ENCODE measurements at regions not wholly inside any gene's neighbourhood (a gene's known extent, or its start where the extent isn't known, plus 50 kb on each side); places are given as distances from the start of the nearest gene placed in this dataset.

- Histone ChIP-seq H3K27me3 (ENCODE audit: insufficient read depth, low read length) (no peaks in the 10 kb centered on the region), H3K79me2 (ENCODE audit: insufficient read depth, low read length) (no peaks in the 10 kb centered on the region), H3K4me3 (replicated peaks in 1 of 2; ENCODE audit: low read depth in 1 of 2, low read length in 2 of 2) (no peak overlapping the region), H2AFZ (ENCODE audit: low read depth, low read length, poor library complexity, severe bottlenecking) (no peak overlapping the region), H3K9me3 (ENCODE audit: control insufficient read depth in 1 of 2, insufficient read depth in 1 of 2, low read depth in 1 of 2, low read length in 2 of 2) (peaks cover 3 to 27% of the 10 kb centered on the region in 2 experiments; a peak in 1 of 4 replicates), H3K36me3 (ENCODE audit: control insufficient read depth in 1 of 2, insufficient read depth in 2 of 2, low read length in 2 of 2) (no peaks in the 10 kb centered on the region), H3K4me2 (ENCODE audit: low read length) (no peak overlapping the region), H3K27ac (ENCODE audit: low read depth, low read length) (no peak overlapping the region), H4K20me1 (ENCODE audit: insufficient read depth) (no peaks in the 10 kb centered on the region), H3K9ac (ENCODE audit: low read length) (no peak overlapping the region), H3K9me2 (ENCODE audit: insufficient read depth) (no peaks in the 10 kb centered on the region), H3K4me1 (ENCODE audit: control insufficient read depth in 1 of 2, insufficient read depth in 2 of 2, low read length in 2 of 2) (no peaks in the 10 kb centered on the region)
- no TSS peak for BruUV-seq (replicated peaks)
- POLR2A ChIA-PET: no interaction called here
- intact Hi-C loops (cut with micrococcal nuclease): no loop called here
- DNase-seq (ENCODE audit: low read depth, low spot score): no peak
- TF ChIP-seq SRF (IDR thresholded peaks at IDR 0.05; ENCODE audit: low read depth): no peak
- TF ChIP-seq JUND (IDR thresholded peaks at IDR 0.05): no peak
- TF ChIP-seq RAD21 (IDR thresholded peaks at IDR 0.05; ENCODE audit: low read depth): no peak
- TF ChIP-seq TCF7L2 (IDR thresholded peaks at IDR 0.05; ENCODE audit: borderline replicate concordance, extremely low read depth, insufficient read depth, insufficient read length): no peak
- TF ChIP-seq, protein P1, sequence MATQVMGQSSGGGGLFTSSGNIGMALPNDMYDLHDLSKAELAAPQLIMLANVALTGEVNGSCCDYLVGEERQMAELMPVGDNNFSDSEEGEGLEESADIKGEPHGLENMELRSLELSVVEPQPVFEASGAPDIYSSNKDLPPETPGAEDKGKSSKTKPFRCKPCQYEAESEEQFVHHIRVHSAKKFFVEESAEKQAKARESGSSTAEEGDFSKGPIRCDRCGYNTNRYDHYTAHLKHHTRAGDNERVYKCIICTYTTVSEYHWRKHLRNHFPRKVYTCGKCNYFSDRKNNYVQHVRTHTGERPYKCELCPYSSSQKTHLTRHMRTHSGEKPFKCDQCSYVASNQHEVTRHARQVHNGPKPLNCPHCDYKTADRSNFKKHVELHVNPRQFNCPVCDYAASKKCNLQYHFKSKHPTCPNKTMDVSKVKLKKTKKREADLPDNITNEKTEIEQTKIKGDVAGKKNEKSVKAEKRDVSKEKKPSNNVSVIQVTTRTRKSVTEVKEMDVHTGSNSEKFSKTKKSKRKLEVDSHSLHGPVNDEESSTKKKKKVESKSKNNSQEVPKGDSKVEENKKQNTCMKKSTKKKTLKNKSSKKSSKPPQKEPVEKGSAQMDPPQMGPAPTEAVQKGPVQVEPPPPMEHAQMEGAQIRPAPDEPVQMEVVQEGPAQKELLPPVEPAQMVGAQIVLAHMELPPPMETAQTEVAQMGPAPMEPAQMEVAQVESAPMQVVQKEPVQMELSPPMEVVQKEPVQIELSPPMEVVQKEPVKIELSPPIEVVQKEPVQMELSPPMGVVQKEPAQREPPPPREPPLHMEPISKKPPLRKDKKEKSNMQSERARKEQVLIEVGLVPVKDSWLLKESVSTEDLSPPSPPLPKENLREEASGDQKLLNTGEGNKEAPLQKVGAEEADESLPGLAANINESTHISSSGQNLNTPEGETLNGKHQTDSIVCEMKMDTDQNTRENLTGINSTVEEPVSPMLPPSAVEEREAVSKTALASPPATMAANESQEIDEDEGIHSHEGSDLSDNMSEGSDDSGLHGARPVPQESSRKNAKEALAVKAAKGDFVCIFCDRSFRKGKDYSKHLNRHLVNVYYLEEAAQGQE (IDR thresholded peaks at IDR 0.05; ENCODE audit: low read depth): no peak
- no peak for TF ChIP-seq POLR2AphosphoS5 (IDR thresholded peaks at IDR 0.05; ENCODE audit: low read depth, low read length)
- TF ChIP-seq SP1 (IDR thresholded peaks at IDR 0.05; ENCODE audit: low read depth): no peak
- TF ChIP-seq EGR1 (IDR thresholded peaks at IDR 0.05; ENCODE audit: low read depth): no peak
- TF ChIP-seq, protein P2, sequence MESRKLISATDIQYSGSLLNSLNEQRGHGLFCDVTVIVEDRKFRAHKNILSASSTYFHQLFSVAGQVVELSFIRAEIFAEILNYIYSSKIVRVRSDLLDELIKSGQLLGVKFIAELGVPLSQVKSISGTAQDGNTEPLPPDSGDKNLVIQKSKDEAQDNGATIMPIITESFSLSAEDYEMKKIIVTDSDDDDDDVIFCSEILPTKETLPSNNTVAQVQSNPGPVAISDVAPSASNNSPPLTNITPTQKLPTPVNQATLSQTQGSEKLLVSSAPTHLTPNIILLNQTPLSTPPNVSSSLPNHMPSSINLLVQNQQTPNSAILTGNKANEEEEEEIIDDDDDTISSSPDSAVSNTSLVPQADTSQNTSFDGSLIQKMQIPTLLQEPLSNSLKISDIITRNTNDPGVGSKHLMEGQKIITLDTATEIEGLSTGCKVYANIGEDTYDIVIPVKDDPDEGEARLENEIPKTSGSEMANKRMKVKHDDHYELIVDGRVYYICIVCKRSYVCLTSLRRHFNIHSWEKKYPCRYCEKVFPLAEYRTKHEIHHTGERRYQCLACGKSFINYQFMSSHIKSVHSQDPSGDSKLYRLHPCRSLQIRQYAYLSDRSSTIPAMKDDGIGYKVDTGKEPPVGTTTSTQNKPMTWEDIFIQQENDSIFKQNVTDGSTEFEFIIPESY (IDR thresholded peaks at IDR 0.05; ENCODE audit: extremely low read depth, insufficient replicate concordance, low read length): no peak
- TF ChIP-seq, protein P3, sequence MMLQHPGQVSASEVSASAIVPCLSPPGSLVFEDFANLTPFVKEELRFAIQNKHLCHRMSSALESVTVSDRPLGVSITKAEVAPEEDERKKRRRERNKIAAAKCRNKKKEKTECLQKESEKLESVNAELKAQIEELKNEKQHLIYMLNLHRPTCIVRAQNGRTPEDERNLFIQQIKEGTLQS (IDR thresholded peaks at IDR 0.05): no peak
- TF ChIP-seq ZNF274 (IDR thresholded peaks at IDR 0.05; ENCODE audit: low read depth, low read length): no peak
- no peak for TF ChIP-seq CEBPB (IDR thresholded peaks at IDR 0.05; ENCODE audit: low read depth)
- TF ChIP-seq EZH2 (IDR thresholded peaks at IDR 0.05): no peak
- TF ChIP-seq, protein P4, sequence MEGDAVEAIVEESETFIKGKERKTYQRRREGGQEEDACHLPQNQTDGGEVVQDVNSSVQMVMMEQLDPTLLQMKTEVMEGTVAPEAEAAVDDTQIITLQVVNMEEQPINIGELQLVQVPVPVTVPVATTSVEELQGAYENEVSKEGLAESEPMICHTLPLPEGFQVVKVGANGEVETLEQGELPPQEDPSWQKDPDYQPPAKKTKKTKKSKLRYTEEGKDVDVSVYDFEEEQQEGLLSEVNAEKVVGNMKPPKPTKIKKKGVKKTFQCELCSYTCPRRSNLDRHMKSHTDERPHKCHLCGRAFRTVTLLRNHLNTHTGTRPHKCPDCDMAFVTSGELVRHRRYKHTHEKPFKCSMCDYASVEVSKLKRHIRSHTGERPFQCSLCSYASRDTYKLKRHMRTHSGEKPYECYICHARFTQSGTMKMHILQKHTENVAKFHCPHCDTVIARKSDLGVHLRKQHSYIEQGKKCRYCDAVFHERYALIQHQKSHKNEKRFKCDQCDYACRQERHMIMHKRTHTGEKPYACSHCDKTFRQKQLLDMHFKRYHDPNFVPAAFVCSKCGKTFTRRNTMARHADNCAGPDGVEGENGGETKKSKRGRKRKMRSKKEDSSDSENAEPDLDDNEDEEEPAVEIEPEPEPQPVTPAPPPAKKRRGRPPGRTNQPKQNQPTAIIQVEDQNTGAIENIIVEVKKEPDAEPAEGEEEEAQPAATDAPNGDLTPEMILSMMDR (IDR thresholded peaks at IDR 0.05 in 2 of 3, conservative IDR thresholded peaks at IDR 0.05 in 1 of 3; ENCODE audit: borderline replicate concordance in 1 of 3, insufficient read depth in 1 of 3, low read depth in 2 of 3, low read length in 2 of 3): no peak
- TF ChIP-seq MAX (IDR thresholded peaks at IDR 0.05): no peak
- TF ChIP-seq SIN3A (IDR thresholded peaks at IDR 0.05; ENCODE audit: low read depth): no peak
- TF ChIP-seq FOSL1 (IDR thresholded peaks at IDR 0.05; ENCODE audit: low read depth): no peak
- no peak for TF ChIP-seq YY1 (IDR thresholded peaks at IDR 0.05; ENCODE audit: extremely low read depth, insufficient replicate concordance, low read depth, low read length)
- TF ChIP-seq ELF1 (IDR thresholded peaks at IDR 0.05; ENCODE audit: borderline replicate concordance, low read depth): no peak
- no peak for ATAC-seq
- CTCF ChIA-PET: no interaction called here
- RAD21 ChIA-PET (ENCODE audit: low non-redundant PET in 1 of 2, low total read pairs in 2 of 2, uncharacterized antibody in 2 of 2, unreplicated experiment in 2 of 2): no interaction called here
These were observed 997.0 kb downstream of the GATA3 start for GRCh38 chr10:9051328-9051974.

Measured in HCT116 (cell line).